ENCODE measurements at regions not wholly inside any gene's neighbourhood (a gene's known extent, or its start where the extent isn't known, plus 50 kb on each side); places are given as distances from the start of the nearest gene placed in this dataset.

DNA sequence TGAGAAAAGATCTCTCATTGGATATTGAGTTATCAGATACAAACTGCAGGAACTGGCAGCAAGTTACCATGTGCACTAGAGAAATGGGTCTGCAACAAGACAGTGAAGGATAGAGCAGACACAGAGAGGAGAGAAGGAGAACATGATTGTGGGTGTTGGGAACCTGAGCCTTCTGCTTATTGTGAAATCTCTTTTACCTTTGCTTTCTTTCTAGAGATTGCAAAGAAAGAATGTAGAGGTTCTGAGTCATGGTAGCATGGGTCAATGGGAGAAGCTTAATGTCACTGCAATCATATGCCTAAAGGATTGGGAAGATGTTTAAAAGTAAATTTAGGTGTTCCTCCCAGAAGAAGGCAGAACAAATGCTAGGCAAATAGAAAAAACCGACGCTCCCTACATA, 821.4 kb downstream of the CCSER2 start:
- no peak for DNase-seq
- H2AFZ ChIP-seq (ENCODE audit: low read length), result no peak overlapping the region
- Mint-ChIP-seq H3K9me3 (peaks cover 2 to 5% of the 10 kb centered on the region in 2 experiments; a peak in 3 of 5 replicates), H3K27ac (no peak overlapping the region), H3K4me1 (peaks cover 57% of the 10 kb centered on the region in 2 experiments), H3K36me3 (ENCODE audit: insufficient read depth in 1 of 3, low read depth in 3 of 3) (peaks cover 0 to 9% (median 0%) of the 10 kb centered on the region in 3 experiments; a peak in 2 of 7 replicates), H3K4me3 (no peak overlapping the region), H3K27me3 (ENCODE audit: low read depth) (peaks cover 13% of the 10 kb centered on the region)
- H3K14ac ChIP-seq (ENCODE audit: insufficient read depth, low read length), result no peak overlapping the region
- H3T11ph ChIP-seq (ENCODE audit: low read length), result no peak overlapping the region
- H3K4me2 ChIP-seq (ENCODE audit: insufficient read depth, insufficient read length, low read length), result no peak overlapping the region
- no peak overlapping the region for H3K4ac ChIP-seq (ENCODE audit: low read depth, low read length)
- H4K8ac ChIP-seq (replicated peaks; ENCODE audit: insufficient read length, low read depth, low read length), result no peak overlapping the region
- H3K9me3 ChIP-seq (ENCODE audit: control insufficient read depth, low read depth, low read length), result no peaks in the 10 kb centered on the region
- no peaks in the 10 kb centered on the region for H3K23me2 ChIP-seq (ENCODE audit: insufficient read length, low read depth, low read length, poor library complexity, severe bottlenecking)
- H2BK12ac ChIP-seq (ENCODE audit: insufficient read length, low read depth, low read length), result no peak overlapping the region
- H3K23ac ChIP-seq (ENCODE audit: insufficient read length, low read depth, low read length), result no peak overlapping the region
- H3K79me1 ChIP-seq (ENCODE audit: insufficient read depth, low read depth, low read length, poor library complexity, severe bottlenecking), result no peaks in the 10 kb centered on the region
- no peak overlapping the region for H2BK15ac ChIP-seq (ENCODE audit: low read depth, low read length)
- no peak overlapping the region for H4K5ac ChIP-seq (ENCODE audit: insufficient read length, low read depth, low read length)
- TF ChIP-seq, protein P1, sequence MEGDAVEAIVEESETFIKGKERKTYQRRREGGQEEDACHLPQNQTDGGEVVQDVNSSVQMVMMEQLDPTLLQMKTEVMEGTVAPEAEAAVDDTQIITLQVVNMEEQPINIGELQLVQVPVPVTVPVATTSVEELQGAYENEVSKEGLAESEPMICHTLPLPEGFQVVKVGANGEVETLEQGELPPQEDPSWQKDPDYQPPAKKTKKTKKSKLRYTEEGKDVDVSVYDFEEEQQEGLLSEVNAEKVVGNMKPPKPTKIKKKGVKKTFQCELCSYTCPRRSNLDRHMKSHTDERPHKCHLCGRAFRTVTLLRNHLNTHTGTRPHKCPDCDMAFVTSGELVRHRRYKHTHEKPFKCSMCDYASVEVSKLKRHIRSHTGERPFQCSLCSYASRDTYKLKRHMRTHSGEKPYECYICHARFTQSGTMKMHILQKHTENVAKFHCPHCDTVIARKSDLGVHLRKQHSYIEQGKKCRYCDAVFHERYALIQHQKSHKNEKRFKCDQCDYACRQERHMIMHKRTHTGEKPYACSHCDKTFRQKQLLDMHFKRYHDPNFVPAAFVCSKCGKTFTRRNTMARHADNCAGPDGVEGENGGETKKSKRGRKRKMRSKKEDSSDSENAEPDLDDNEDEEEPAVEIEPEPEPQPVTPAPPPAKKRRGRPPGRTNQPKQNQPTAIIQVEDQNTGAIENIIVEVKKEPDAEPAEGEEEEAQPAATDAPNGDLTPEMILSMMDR (conservative IDR thresholded peaks at IDR 0.05), result no peak
- no peaks in the 10 kb centered on the region for H3K27me3 ChIP-seq (ENCODE audit: insufficient read depth, low read length)
- no peak overlapping the region for H3K18ac ChIP-seq (ENCODE audit: insufficient read length, low read depth, low read length)
- H3K56ac ChIP-seq (ENCODE audit: insufficient read length, low read depth, low read length), result no peak overlapping the region
- no peaks in the 10 kb centered on the region for H4K20me1 ChIP-seq (ENCODE audit: control insufficient read depth, insufficient read depth, insufficient read length)
- H3K9ac ChIP-seq (ENCODE audit: extremely low read depth, insufficient read length, low read length), result no peak overlapping the region
- no peak overlapping the region for H2BK5ac ChIP-seq (ENCODE audit: insufficient read length, low read length)
- H2AK5ac ChIP-seq (ENCODE audit: insufficient read length, low read length), result no peak overlapping the region
- H2BK20ac ChIP-seq (ENCODE audit: low read depth, low read length, poor library complexity, severe bottlenecking), result no peak overlapping the region
- H3K4me1 ChIP-seq (ENCODE audit: insufficient read depth, low read length), result no peaks in the 10 kb centered on the region; the same call in 1 of the 2 replicates
- H3K79me2 ChIP-seq (ENCODE audit: insufficient read depth, low read length), result no peaks in the 10 kb centered on the region
- H4K91ac ChIP-seq (ENCODE audit: insufficient read length, low read depth, low read length), result no peak overlapping the region
- WGBS (ENCODE audit: extremely low coverage, insufficient read length, low lambda C conversion rate), result no CpG with 5 or more reads among the region's 2 CpGs
- H3K27ac ChIP-seq (ENCODE audit: insufficient read length, low read depth, low read length), result no peak overlapping the region
- H2BK120ac ChIP-seq (ENCODE audit: low read depth, low read length, poor library complexity, severe bottlenecking), result no peak overlapping the region

Data from H9 (cell line).